ENCODE measurements at regions not wholly inside any gene's neighbourhood (a gene's known extent, or its start where the extent isn't known, plus 50 kb on each side); places are given as distances from the start of the nearest gene placed in this dataset.

DNA sequence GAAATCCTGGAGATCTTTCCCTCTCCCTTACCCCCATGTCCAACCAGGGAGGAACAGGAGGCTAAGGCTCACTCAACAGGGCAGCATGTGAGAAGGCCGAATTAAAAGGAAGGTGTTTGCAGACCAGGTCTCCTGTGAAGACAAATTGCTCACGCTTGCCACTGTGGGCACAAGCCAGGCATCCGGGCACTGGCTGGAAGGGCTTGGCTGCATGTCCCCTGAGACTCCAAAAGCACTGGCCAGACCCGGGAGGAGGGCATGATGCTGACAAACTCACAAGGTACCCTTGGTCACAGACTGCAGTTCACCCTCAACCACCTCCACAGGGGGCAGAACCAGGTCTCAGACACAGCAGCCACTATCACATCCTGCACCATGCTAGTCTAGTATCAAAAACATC lies 113.7 kb upstream of the NSMCE3 start:
- ChIA-PET POLR2A (no interaction called here), CTCF (no interaction called here)
- Histone ChIP-seq H3K9me3 (ENCODE audit: control insufficient read depth, insufficient read depth, low read length) (no peaks in the 10 kb centered on the region; the same call in 1 of the 2 replicates), H3K27ac (ENCODE audit: low read depth, low read length) (no peak overlapping the region), H3K4me3 (ENCODE audit: low read depth, low read length) (no peak overlapping the region), H3K27me3 (ENCODE audit: control insufficient read depth, insufficient read depth, low read length) (no peaks in the 10 kb centered on the region)
- TF ChIP-seq, protein P1, sequence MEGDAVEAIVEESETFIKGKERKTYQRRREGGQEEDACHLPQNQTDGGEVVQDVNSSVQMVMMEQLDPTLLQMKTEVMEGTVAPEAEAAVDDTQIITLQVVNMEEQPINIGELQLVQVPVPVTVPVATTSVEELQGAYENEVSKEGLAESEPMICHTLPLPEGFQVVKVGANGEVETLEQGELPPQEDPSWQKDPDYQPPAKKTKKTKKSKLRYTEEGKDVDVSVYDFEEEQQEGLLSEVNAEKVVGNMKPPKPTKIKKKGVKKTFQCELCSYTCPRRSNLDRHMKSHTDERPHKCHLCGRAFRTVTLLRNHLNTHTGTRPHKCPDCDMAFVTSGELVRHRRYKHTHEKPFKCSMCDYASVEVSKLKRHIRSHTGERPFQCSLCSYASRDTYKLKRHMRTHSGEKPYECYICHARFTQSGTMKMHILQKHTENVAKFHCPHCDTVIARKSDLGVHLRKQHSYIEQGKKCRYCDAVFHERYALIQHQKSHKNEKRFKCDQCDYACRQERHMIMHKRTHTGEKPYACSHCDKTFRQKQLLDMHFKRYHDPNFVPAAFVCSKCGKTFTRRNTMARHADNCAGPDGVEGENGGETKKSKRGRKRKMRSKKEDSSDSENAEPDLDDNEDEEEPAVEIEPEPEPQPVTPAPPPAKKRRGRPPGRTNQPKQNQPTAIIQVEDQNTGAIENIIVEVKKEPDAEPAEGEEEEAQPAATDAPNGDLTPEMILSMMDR (IDR thresholded peaks at IDR 0.05; ENCODE audit: low read depth, low read length) = no peak
- DNase-seq (ENCODE audit: low read depth, low spot score) = no peak

- POLR2A ChIA-PET = no interaction called here
- no peaks in the 10 kb centered on the region for H3K27me3 ChIP-seq (ENCODE audit: control insufficient read depth, insufficient read depth, low read length)
- no peak overlapping the region for H3K27ac ChIP-seq (ENCODE audit: low read depth, low read length)
- TF ChIP-seq, protein P1 (IDR thresholded peaks at IDR 0.05; ENCODE audit: low read depth, low read length) = no peak
- H3K4me3 ChIP-seq (ENCODE audit: low read depth, low read length) = no peak overlapping the region
- DNase-seq (ENCODE audit: low read depth, low spot score) = no peak
- CTCF ChIA-PET = no interaction called here
- no peaks in the 10 kb centered on the region; the same call in 1 of the 2 replicates for H3K9me3 ChIP-seq (ENCODE audit: control insufficient read depth, insufficient read depth, low read length)
Measured at GRCh38 chr15:29382862-29383261, 113.2 kb upstream of the NSMCE3 start.

- ChIA-PET POLR2A (interaction anchor here (0.7 kb wide), 1 partner anchor 121 kb away, joined by 12 read pairs; no protein-coding TSS in a partner anchor), CTCF (no interaction called here)
- no peak for DNase-seq (ENCODE audit: low read depth, low spot score)
- Histone ChIP-seq H3K9me3 (ENCODE audit: control insufficient read depth, insufficient read depth, low read length) (no peaks in the 10 kb centered on the region; the same call in 1 of the 2 replicates), H3K4me3 (ENCODE audit: low read depth, low read length) (no peak overlapping the region), H3K27me3 (ENCODE audit: control insufficient read depth, insufficient read depth, low read length) (peaks cover 6% of the 10 kb centered on the region), H3K27ac (ENCODE audit: low read depth, low read length) (no peak overlapping the region)
- TF ChIP-seq, protein P1 (IDR thresholded peaks at IDR 0.05; ENCODE audit: low read depth, low read length) = no peak
Measured at GRCh38 chr15:29380466-29380865, 110.8 kb upstream of the NSMCE3 start.

DNA sequence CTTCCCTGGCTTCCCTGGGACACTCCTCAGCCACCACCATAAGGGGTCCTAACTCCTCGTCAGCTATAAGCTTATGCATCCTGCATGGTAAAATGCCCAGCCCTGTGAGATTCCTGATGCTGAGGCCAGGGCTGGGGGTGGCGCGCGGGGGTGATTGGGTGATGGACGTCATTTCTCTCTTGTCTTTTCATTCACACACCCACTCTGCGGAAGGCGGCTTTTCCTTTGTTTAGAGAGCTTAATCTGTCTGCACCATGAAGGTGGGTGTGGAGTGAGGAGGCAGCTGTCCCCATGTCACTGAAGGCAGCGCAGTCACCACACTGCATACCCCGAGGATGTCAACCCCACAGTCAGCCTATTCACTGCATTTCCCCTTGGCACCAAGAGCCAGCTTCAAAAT lies 110.0 kb upstream of the NSMCE3 start:
- CTCF ChIA-PET = no interaction called here

GRCh38 chr15:29377161-29377560 lies 107.5 kb upstream of the NSMCE3 start:
- TF ChIP-seq, protein P1 (IDR thresholded peaks at IDR 0.05; ENCODE audit: low read depth, low read length) = no peak
- Histone ChIP-seq H3K27ac (ENCODE audit: low read depth, low read length) (no peak overlapping the region), H3K4me3 (ENCODE audit: low read depth, low read length) (no peak overlapping the region), H3K9me3 (ENCODE audit: control insufficient read depth, insufficient read depth, low read length) (no peaks in the 10 kb centered on the region), H3K27me3 (ENCODE audit: control insufficient read depth, insufficient read depth, low read length) (peaks cover 10% of the 10 kb centered on the region)
- no peak for DNase-seq (ENCODE audit: low read depth, low spot score)
- ChIA-PET POLR2A (no interaction called here), CTCF (interaction anchor here (0.6 kb wide), 1 partner anchor 185 kb away, joined by 3 read pairs; no protein-coding TSS in a partner anchor)

More for the DNA sequence above, 110.0 kb upstream of the NSMCE3 start:
- no peaks in the 10 kb centered on the region; the same call in 1 of the 2 replicates for H3K9me3 ChIP-seq (ENCODE audit: control insufficient read depth, insufficient read depth, low read length)
- no peak overlapping the region for H3K27ac ChIP-seq (ENCODE audit: low read depth, low read length)
- no peak for DNase-seq (ENCODE audit: low read depth, low spot score)
- POLR2A ChIA-PET = no interaction called here
- H3K4me3 ChIP-seq (ENCODE audit: low read depth, low read length) = no peak overlapping the region
- TF ChIP-seq, protein P1 (IDR thresholded peaks at IDR 0.05; ENCODE audit: low read depth, low read length) = no peak
- peaks cover 10% of the 10 kb centered on the region for H3K27me3 ChIP-seq (ENCODE audit: control insufficient read depth, insufficient read depth, low read length)
